WTC11 (cell line): ENCODE measurements at regions not wholly inside any gene's neighbourhood (a gene's known extent, or its start where the extent isn't known, plus 50 kb on each side); places are given as distances from the start of the nearest gene placed in this dataset.

Source experiments
- ATAC-seq: fragments of 200-7000 bp; cut with Tn5 transposase; 2 replicates; pipeline ENCODE4 v1.10.0; 2021; ENCODE audit warnings: mild to moderate bottlenecking, moderate library complexity
- CTCF ChIA-PET: fragments of 300-600 bp; sonication (Branson Sonifier 250); formaldehyde crosslinking; loops from one replicate; lab custom pipeline; 2021; ENCODE audit warnings: antibody characterized with exemption; lab: Charles Lee
- POLR2A ChIA-PET: fragments of 350-600 bp; sonication (Branson Sonifier 250); formaldehyde crosslinking; loops from one replicate; lab custom pipeline; 2021; ENCODE audit warnings: antibody characterized with exemption; lab: Charles Lee
- DNase-seq: peaks from one replicate; pipeline ENCODE4 v3.0.0; 2021; ENCODE audit warnings: low spot score
- H3K27ac Mint-ChIP-seq: 2 replicates; pipeline ENCODE4 v1.8.0; 2021; ENCODE audit warnings: mixed read lengths
- H3K27me3 Mint-ChIP-seq: 2 replicates; pipeline ENCODE4 v1.8.0; 2021; ENCODE audit warnings: low read depth, mild to moderate bottlenecking, moderate library complexity, mixed read lengths
- H3K36me3 Mint-ChIP-seq: 2 replicates; pipeline ENCODE4 v1.8.0; 2021; ENCODE audit warnings: mixed read lengths
- H3K4me1 Mint-ChIP-seq: 2 replicates; pipeline ENCODE4 v1.8.0; 2022; ENCODE audit warnings: mixed read lengths
- H3K4me3 Mint-ChIP-seq: 2 replicates; pipeline ENCODE4 v1.8.0; 2021; ENCODE audit warnings: mild to moderate bottlenecking, moderate library complexity, mixed read lengths
- H3K9me3 Mint-ChIP-seq: 2 replicates; pipeline ENCODE4 v1.8.0; 2021; ENCODE audit warnings: mixed read lengths
- ATF1 ChIP-seq: sonication (generic); formaldehyde crosslinking; IDR thresholded peaks from 2 replicates; pipeline ENCODE4 v1.8.1; 2023; ENCODE audit warnings: mild to moderate bottlenecking, moderate library complexity, missing genetic modification reagents
- FOXJ3 ChIP-seq: sonication (generic); formaldehyde crosslinking; IDR thresholded peaks from 2 replicates; pipeline ENCODE4 v1.9.0; 2021; ENCODE audit warnings: missing genetic modification reagents, mild to moderate bottlenecking, borderline replicate concordance
- IRF2 ChIP-seq: sonication (generic); formaldehyde crosslinking; IDR thresholded peaks from 2 replicates; pipeline ENCODE4 v1.8.0; 2022; ENCODE audit warnings: low read depth, missing genetic modification reagents, borderline replicate concordance
- RELA ChIP-seq: sonication (generic); formaldehyde crosslinking; IDR thresholded peaks from 2 replicates; pipeline ENCODE4 v1.8.1; 2022; ENCODE audit warnings: missing genetic modification reagents, mild to moderate bottlenecking, borderline replicate concordance
- TCF7 ChIP-seq: sonication (generic); formaldehyde crosslinking; IDR thresholded peaks from 2 replicates; pipeline ENCODE4 v1.8.0; 2022; ENCODE audit warnings: mild to moderate bottlenecking, low read depth, missing genetic modification reagents, moderate library complexity
- TEAD4 ChIP-seq: sonication (generic); formaldehyde crosslinking; IDR thresholded peaks from 2 replicates; pipeline ENCODE4 v1.8.0; 2022; ENCODE audit warnings: mild to moderate bottlenecking, missing genetic modification reagents
- ZNF232 ChIP-seq: sonication (generic); formaldehyde crosslinking; IDR thresholded peaks from 2 replicates; pipeline ENCODE4 v1.8.0; 2022; ENCODE audit warnings: mild to moderate bottlenecking, missing genetic modification reagents
- TF ChIP-seq, protein P1 (sequence below): fragments of 250-450 bp; sonication (Bioruptor Pico); IDR thresholded peaks from 2 replicates; pipeline ENCODE4 v1.9.0; 2021; ENCODE audit warnings: mild to moderate bottlenecking
- TF ChIP-seq, protein P2 (sequence below): sonication (generic); formaldehyde crosslinking; IDR thresholded peaks from 2 replicates; pipeline ENCODE4 v1.8.1; 2022; ENCODE audit warnings: low read depth, missing genetic modification reagents, borderline replicate concordance
- TF ChIP-seq, protein P3 (sequence below): sonication (generic); formaldehyde crosslinking; IDR thresholded peaks from 2 replicates; pipeline ENCODE4 v1.8.1; 2023; ENCODE audit warnings: mild to moderate bottlenecking, missing genetic modification reagents, moderate library complexity
- TF ChIP-seq, protein P4 (sequence below): fragments of 250-450 bp; sonication (Bioruptor Pico); IDR thresholded peaks from 2 replicates; pipeline ENCODE4 v1.9.0; 2021; ENCODE audit warnings: moderate library complexity, mild to moderate bottlenecking, inconsistent platforms, borderline replicate concordance
- TF ChIP-seq, protein P5 (sequence below): sonication (generic); formaldehyde crosslinking; IDR thresholded peaks from 2 replicates; pipeline ENCODE4 v1.8.0; 2022; ENCODE audit warnings: mild to moderate bottlenecking, missing genetic modification reagents
- TF ChIP-seq, protein P6 (sequence below): sonication (generic); formaldehyde crosslinking; IDR thresholded peaks from 2 replicates; pipeline ENCODE4 v1.8.1; 2023; ENCODE audit warnings: mild to moderate bottlenecking, missing genetic modification reagents
- TF ChIP-seq, protein P7 (sequence below): sonication (generic); formaldehyde crosslinking; IDR thresholded peaks from 2 replicates; pipeline ENCODE4 v1.8.0; 2022; ENCODE audit warnings: mild to moderate bottlenecking, missing genetic modification reagents
- TF ChIP-seq, protein P8 (sequence below): sonication (generic); formaldehyde crosslinking; IDR thresholded peaks from 2 replicates; pipeline ENCODE4 v1.8.1; 2023; ENCODE audit warnings: mild to moderate bottlenecking, missing genetic modification reagents
- TF ChIP-seq, protein P9 (sequence below): sonication (generic); formaldehyde crosslinking; IDR thresholded peaks from 2 replicates; pipeline ENCODE4 v1.8.1; 2023; ENCODE audit warnings: mild to moderate bottlenecking, missing genetic modification reagents, borderline replicate concordance
- TF ChIP-seq, protein P10 (sequence below): sonication (generic); formaldehyde crosslinking; IDR thresholded peaks from 2 replicates; pipeline ENCODE4 v1.8.0; 2023; ENCODE audit warnings: mild to moderate bottlenecking, missing genetic modification reagents

DNA sequence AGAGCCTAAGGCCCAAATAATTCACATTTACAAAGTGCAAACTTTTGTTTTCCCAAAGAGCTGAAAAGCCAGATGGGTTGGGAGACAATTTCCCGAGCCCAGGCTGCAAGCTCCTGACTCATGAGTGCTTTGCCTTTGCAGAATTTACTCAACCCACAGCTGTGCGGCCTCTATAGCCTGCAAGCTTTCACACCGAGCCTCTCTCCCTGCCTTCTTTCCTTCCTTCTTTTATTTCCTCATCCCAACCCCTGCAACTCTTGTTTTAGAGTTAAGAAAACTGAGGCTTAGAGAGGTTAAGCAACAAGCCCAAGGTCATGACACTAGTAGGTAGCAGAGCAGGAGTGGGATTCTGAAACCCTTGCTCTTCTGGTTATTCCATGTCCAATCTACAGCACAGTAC lies 203.0 kb upstream of the GPR26 start:
- Mint-ChIP-seq H3K4me1 (peaks cover 48% of the 10 kb centered on the region), H3K27me3 (peaks cover 12% of the 10 kb centered on the region), H3K27ac (no peak overlapping the region), H3K36me3 (no peaks in the 10 kb centered on the region), H3K4me3 (no peak overlapping the region)
- no peak for DNase-seq
- CTCF ChIA-PET, result interaction anchor here (1.3 kb wide), 1 partner anchor 11 kb away, joined by 4 read pairs; no protein-coding TSS in a partner anchor
- no peak for ATAC-seq
- TF ChIP-seq, protein P1, sequence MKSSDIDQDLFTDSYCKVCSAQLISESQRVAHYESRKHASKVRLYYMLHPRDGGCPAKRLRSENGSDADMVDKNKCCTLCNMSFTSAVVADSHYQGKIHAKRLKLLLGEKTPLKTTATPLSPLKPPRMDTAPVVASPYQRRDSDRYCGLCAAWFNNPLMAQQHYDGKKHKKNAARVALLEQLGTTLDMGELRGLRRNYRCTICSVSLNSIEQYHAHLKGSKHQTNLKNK (CRISPR knock-in tag), result no peak
- TF ChIP-seq, protein P2, sequence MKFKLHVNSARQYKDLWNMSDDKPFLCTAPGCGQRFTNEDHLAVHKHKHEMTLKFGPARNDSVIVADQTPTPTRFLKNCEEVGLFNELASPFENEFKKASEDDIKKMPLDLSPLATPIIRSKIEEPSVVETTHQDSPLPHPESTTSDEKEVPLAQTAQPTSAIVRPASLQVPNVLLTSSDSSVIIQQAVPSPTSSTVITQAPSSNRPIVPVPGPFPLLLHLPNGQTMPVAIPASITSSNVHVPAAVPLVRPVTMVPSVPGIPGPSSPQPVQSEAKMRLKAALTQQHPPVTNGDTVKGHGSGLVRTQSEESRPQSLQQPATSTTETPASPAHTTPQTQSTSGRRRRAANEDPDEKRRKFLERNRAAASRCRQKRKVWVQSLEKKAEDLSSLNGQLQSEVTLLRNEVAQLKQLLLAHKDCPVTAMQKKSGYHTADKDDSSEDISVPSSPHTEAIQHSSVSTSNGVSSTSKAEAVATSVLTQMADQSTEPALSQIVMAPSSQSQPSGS (CRISPR knock-in tag), result no peak
- TF ChIP-seq FOXJ3 (CRISPR knock-in tag) (no peak), IRF2 (CRISPR knock-in tag) (no peak), ATF1 (CRISPR knock-in tag) (no peak), ZNF232 (CRISPR knock-in tag) (no peak), TEAD4 (CRISPR knock-in tag) (no peak), RELA (CRISPR knock-in tag) (no peak), TCF7 (CRISPR knock-in tag) (no peak)
- TF ChIP-seq, protein P3, sequence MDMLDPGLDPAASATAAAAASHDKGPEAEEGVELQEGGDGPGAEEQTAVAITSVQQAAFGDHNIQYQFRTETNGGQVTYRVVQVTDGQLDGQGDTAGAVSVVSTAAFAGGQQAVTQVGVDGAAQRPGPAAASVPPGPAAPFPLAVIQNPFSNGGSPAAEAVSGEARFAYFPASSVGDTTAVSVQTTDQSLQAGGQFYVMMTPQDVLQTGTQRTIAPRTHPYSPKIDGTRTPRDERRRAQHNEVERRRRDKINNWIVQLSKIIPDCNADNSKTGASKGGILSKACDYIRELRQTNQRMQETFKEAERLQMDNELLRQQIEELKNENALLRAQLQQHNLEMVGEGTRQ (CRISPR knock-in tag), result no peak
- TF ChIP-seq, protein P4, sequence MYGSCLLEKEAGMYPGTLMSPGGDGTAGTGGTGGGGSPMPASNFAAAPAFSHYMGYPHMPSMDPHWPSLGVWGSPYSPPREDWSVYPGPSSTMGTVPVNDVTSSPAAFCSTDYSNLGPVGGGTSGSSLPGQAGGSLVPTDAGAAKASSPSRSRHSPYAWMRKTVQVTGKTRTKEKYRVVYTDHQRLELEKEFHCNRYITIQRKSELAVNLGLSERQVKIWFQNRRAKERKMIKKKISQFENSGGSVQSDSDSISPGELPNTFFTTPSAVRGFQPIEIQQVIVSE (CRISPR knock-in tag), result no peak
- TF ChIP-seq, protein P5, sequence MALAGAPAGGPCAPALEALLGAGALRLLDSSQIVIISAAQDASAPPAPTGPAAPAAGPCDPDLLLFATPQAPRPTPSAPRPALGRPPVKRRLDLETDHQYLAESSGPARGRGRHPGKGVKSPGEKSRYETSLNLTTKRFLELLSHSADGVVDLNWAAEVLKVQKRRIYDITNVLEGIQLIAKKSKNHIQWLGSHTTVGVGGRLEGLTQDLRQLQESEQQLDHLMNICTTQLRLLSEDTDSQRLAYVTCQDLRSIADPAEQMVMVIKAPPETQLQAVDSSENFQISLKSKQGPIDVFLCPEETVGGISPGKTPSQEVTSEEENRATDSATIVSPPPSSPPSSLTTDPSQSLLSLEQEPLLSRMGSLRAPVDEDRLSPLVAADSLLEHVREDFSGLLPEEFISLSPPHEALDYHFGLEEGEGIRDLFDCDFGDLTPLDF (CRISPR knock-in tag), result no peak
- TF ChIP-seq, protein P6, sequence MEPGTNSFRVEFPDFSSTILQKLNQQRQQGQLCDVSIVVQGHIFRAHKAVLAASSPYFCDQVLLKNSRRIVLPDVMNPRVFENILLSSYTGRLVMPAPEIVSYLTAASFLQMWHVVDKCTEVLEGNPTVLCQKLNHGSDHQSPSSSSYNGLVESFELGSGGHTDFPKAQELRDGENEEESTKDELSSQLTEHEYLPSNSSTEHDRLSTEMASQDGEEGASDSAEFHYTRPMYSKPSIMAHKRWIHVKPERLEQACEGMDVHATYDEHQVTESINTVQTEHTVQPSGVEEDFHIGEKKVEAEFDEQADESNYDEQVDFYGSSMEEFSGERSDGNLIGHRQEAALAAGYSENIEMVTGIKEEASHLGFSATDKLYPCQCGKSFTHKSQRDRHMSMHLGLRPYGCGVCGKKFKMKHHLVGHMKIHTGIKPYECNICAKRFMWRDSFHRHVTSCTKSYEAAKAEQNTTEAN, result no peak
- TF ChIP-seq, protein P7, sequence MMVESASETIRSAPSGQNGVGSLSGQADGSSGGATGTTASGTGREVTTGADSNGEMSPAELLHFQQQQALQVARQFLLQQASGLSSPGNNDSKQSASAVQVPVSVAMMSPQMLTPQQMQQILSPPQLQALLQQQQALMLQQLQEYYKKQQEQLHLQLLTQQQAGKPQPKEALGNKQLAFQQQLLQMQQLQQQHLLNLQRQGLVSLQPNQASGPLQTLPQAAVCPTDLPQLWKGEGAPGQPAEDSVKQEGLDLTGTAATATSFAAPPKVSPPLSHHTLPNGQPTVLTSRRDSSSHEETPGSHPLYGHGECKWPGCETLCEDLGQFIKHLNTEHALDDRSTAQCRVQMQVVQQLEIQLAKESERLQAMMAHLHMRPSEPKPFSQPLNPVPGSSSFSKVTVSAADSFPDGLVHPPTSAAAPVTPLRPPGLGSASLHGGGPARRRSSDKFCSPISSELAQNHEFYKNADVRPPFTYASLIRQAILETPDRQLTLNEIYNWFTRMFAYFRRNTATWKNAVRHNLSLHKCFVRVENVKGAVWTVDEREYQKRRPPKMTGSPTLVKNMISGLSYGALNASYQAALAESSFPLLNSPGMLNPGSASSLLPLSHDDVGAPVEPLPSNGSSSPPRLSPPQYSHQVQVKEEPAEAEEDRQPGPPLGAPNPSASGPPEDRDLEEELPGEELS, result no peak
- TF ChIP-seq, protein P8, sequence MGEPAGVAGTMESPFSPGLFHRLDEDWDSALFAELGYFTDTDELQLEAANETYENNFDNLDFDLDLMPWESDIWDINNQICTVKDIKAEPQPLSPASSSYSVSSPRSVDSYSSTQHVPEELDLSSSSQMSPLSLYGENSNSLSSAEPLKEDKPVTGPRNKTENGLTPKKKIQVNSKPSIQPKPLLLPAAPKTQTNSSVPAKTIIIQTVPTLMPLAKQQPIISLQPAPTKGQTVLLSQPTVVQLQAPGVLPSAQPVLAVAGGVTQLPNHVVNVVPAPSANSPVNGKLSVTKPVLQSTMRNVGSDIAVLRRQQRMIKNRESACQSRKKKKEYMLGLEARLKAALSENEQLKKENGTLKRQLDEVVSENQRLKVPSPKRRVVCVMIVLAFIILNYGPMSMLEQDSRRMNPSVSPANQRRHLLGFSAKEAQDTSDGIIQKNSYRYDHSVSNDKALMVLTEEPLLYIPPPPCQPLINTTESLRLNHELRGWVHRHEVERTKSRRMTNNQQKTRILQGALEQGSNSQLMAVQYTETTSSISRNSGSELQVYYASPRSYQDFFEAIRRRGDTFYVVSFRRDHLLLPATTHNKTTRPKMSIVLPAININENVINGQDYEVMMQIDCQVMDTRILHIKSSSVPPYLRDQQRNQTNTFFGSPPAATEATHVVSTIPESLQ (CRISPR knock-in tag), result no peak
- TF ChIP-seq, protein P9, sequence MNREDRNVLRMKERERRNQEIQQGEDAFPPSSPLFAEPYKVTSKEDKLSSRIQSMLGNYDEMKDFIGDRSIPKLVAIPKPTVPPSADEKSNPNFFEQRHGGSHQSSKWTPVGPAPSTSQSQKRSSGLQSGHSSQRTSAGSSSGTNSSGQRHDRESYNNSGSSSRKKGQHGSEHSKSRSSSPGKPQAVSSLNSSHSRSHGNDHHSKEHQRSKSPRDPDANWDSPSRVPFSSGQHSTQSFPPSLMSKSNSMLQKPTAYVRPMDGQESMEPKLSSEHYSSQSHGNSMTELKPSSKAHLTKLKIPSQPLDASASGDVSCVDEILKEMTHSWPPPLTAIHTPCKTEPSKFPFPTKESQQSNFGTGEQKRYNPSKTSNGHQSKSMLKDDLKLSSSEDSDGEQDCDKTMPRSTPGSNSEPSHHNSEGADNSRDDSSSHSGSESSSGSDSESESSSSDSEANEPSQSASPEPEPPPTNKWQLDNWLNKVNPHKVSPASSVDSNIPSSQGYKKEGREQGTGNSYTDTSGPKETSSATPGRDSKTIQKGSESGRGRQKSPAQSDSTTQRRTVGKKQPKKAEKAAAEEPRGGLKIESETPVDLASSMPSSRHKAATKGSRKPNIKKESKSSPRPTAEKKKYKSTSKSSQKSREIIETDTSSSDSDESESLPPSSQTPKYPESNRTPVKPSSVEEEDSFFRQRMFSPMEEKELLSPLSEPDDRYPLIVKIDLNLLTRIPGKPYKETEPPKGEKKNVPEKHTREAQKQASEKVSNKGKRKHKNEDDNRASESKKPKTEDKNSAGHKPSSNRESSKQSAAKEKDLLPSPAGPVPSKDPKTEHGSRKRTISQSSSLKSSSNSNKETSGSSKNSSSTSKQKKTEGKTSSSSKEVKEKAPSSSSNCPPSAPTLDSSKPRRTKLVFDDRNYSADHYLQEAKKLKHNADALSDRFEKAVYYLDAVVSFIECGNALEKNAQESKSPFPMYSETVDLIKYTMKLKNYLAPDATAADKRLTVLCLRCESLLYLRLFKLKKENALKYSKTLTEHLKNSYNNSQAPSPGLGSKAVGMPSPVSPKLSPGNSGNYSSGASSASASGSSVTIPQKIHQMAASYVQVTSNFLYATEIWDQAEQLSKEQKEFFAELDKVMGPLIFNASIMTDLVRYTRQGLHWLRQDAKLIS (CRISPR knock-in tag), result no peak
- TF ChIP-seq, protein P10, sequence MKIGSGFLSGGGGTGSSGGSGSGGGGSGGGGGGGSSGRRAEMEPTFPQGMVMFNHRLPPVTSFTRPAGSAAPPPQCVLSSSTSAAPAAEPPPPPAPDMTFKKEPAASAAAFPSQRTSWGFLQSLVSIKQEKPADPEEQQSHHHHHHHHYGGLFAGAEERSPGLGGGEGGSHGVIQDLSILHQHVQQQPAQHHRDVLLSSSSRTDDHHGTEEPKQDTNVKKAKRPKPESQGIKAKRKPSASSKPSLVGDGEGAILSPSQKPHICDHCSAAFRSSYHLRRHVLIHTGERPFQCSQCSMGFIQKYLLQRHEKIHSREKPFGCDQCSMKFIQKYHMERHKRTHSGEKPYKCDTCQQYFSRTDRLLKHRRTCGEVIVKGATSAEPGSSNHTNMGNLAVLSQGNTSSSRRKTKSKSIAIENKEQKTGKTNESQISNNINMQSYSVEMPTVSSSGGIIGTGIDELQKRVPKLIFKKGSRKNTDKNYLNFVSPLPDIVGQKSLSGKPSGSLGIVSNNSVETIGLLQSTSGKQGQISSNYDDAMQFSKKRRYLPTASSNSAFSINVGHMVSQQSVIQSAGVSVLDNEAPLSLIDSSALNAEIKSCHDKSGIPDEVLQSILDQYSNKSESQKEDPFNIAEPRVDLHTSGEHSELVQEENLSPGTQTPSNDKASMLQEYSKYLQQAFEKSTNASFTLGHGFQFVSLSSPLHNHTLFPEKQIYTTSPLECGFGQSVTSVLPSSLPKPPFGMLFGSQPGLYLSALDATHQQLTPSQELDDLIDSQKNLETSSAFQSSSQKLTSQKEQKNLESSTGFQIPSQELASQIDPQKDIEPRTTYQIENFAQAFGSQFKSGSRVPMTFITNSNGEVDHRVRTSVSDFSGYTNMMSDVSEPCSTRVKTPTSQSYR (CRISPR knock-in tag), result no peak
- TF ChIP-seq, all 79 proteins: peak for 0
- H3K9me3 Mint-ChIP-seq, result no peaks in the 10 kb centered on the region
- POLR2A ChIA-PET, result interaction anchor here (1.6 kb wide), 1 partner anchor 37 kb away, joined by 3 read pairs; no protein-coding TSS in a partner anchor
